CD1c-positive myeloid dendritic cell (primary cell): ENCODE measurements at regions not wholly inside any gene's neighbourhood (a gene's known extent, or its start where the extent isn't known, plus 50 kb on each side); places are given as distances from the start of the nearest gene placed in this dataset.
"Not testable (repeated sequence)": the region's sequence is repeated elsewhere in the genome, so short reads cannot be mapped to it uniquely, and the experiment has no call there.

Experiments
- DNase-seq: peaks from one replicate; pipeline ENCODE4 v3.0.0-alpha.2; 2016; ENCODE audit errors: extremely low spot score

DNA sequence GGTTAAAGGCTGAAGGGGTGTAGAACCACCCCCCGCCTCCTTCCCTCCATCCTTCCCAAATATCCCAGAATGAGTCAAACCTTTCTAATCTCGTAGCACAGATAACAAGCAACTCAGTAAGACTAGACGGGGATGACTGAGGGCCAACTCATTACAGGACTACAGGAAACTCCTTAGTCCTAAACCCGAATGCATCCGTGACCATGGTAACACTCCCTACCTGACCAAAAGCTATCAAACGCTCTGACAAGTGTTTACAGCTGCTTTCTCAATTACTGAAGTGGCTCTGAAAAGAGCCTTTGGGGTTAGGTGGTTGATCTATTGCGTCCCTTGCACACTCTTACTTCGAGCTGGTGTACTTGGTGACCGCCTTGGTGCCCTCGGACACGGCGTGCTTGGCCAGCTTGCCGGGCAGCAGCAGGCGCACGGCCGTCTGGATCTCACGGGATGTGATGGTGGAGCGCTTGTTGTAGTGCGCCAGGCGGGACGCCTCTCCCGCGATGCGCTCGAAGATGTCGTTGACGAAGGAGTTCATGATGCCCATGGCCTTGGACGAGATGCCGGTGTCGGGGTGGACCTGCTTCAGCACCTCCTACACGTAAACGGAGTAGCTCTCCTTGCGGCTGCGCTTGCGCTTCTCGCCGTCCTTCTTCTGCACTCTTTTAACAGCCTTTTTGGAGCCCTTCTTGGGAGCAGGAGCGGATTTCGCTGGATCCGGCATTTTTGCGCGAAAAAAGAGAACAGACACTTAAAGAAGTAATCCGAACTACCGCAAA, 67.4 kb downstream of the FAM72B start:
- DNase-seq = not testable (repeated sequence)

DNA sequence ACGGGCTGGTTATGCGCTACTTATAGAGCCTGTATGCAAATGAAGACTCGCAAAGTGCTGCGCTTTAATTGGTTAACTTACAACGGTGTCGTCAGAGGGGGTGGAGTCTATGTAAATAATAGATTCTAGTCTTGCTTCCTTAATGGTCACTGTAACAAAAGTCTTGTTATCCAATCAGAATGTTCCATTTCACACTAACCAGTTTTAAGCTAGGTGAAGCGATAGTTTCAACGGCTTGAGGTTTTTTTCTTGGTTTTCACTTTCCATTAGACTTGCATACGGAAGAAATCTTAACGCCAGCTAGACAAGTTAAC, 66.9 kb downstream of the FAM72B start:
- DNase-seq = not testable (repeated sequence)

DNA sequence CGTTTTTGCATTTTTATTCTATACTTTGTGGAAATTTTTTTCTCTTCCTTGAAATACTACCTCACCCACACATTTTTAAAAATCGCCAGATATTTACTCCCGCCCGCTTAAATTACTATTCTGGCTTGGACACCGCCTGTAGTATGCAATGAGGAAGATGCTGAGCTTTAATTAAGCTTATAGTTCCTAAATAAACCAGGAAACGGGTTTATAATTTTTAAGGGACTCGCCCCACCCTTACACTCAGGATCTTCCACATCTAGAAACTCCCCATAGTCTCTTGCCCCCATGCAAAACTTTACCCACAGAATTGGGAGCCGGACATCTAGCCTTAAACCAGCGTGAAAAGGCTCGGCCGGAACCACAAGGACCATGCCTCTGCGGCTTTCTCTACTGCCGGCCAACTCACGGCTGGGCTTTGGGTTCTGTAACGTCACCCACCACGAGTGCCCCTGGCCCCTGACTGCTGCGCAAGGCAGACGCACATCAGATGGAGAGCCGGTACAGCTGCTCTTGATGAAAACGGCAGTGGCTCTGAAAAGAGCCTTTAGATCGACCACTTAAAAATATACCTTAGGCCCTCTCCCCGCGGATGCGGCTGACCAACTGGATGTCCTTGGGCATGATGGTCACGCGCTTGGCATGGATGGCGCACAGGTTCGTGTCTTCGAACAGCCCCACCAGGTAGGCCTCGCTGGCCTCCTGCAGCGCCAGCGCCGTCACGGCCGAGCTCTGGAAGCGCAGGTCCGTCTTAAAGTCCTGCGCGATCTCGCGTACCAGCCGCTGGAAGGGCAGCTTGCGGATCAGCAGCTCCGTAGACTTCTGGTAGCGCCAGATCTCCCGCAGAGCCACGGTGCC, 66.3 kb downstream of the FAM72B start:
- DNase-seq = not testable (repeated sequence)
